ENCODE measurements at regions not wholly inside any gene's neighbourhood (a gene's known extent, or its start where the extent isn't known, plus 50 kb on each side); places are given as distances from the start of the nearest gene placed in this dataset.

GRCh38 chr9:88723751-88724150, 188.8 kb downstream of the NXNL2 start:
- H3K4me2 ChIP-seq (ENCODE audit: low read length), result no peak overlapping the region
- no peaks in the 10 kb centered on the region for H3K4me1 ChIP-seq (ENCODE audit: insufficient read depth, low read length)
- DNase-seq (ENCODE audit: low read depth) (no peak), FAIRE-seq (peak; percentile 9)
- Mint-ChIP-seq H3K27ac (ENCODE audit: unreplicated experiment) (no peak overlapping the region), H3K4me1 (ENCODE audit: low read depth, unreplicated experiment) (peaks cover 7% of the 10 kb centered on the region), H3K9me3 (ENCODE audit: unreplicated experiment) (no peaks in the 10 kb centered on the region), H3K4me3 (ENCODE audit: unreplicated experiment) (no peak overlapping the region), H3K27me3 (ENCODE audit: low read depth, unreplicated experiment) (peaks cover 4% of the 10 kb centered on the region), H3K36me3 (ENCODE audit: low read depth, unreplicated experiment) (no peaks in the 10 kb centered on the region)
- H3K9ac ChIP-seq (ENCODE audit: low read length), result no peak overlapping the region
- no peaks in the 10 kb centered on the region for H3K36me3 ChIP-seq (ENCODE audit: insufficient read depth, low read length)
- no peaks in the 10 kb centered on the region for H3K9me3 ChIP-seq (ENCODE audit: insufficient read depth, low read depth, low read length)
- TF ChIP-seq EZH2 (IDR thresholded peaks at IDR 0.05; ENCODE audit: insufficient read depth, low read length) (no peak), CTCF (IDR thresholded peaks at IDR 0.05; ENCODE audit: insufficient read depth, low read depth, low read length) (no peak)
- no peak overlapping the region for H3K4me3 ChIP-seq (ENCODE audit: insufficient read depth, low read depth, low read length)
- no peaks in the 10 kb centered on the region for H4K20me1 ChIP-seq (ENCODE audit: insufficient read depth, low read length)
- H3K27me3 ChIP-seq (ENCODE audit: insufficient read depth, low read length), result no peaks in the 10 kb centered on the region
- no peak overlapping the region for H3K27ac ChIP-seq (ENCODE audit: low read depth, low read length)
- no peaks in the 10 kb centered on the region for H3K79me2 ChIP-seq (ENCODE audit: insufficient read depth, low read length)
- H2AFZ ChIP-seq (ENCODE audit: low read depth, low read length), result no peak overlapping the region

- no peak for DNase-seq (ENCODE audit: low read depth)
- Histone ChIP-seq H3K27me3 (ENCODE audit: insufficient read depth, low read length) (no peaks in the 10 kb centered on the region), H3K9ac (ENCODE audit: low read length) (no peak overlapping the region), H3K27ac (ENCODE audit: low read depth, low read length) (no peak overlapping the region), H4K20me1 (ENCODE audit: insufficient read depth, low read length) (no peaks in the 10 kb centered on the region), H3K4me3 (ENCODE audit: insufficient read depth, low read depth, low read length) (no peak overlapping the region), H3K4me1 (ENCODE audit: insufficient read depth, low read length) (no peaks in the 10 kb centered on the region), H3K4me2 (ENCODE audit: low read length) (no peak overlapping the region), H3K79me2 (ENCODE audit: insufficient read depth, low read length) (no peaks in the 10 kb centered on the region), H3K9me3 (ENCODE audit: insufficient read depth, low read depth, low read length) (no peaks in the 10 kb centered on the region), H2AFZ (ENCODE audit: low read depth, low read length) (no peak overlapping the region), H3K36me3 (ENCODE audit: insufficient read depth, low read length) (no peaks in the 10 kb centered on the region)
- Mint-ChIP-seq H3K9me3 (ENCODE audit: unreplicated experiment) (peaks cover 4% of the 10 kb centered on the region), H3K4me3 (ENCODE audit: unreplicated experiment) (no peak overlapping the region), H3K4me1 (ENCODE audit: low read depth, unreplicated experiment) (peaks cover 7% of the 10 kb centered on the region), H3K27me3 (ENCODE audit: low read depth, unreplicated experiment) (peaks cover 8% of the 10 kb centered on the region), H3K36me3 (ENCODE audit: low read depth, unreplicated experiment) (no peaks in the 10 kb centered on the region), H3K27ac (ENCODE audit: unreplicated experiment) (no peak overlapping the region)
- TF ChIP-seq CTCF (IDR thresholded peaks at IDR 0.05; ENCODE audit: insufficient read depth, low read depth, low read length) (no peak), EZH2 (IDR thresholded peaks at IDR 0.05; ENCODE audit: insufficient read depth, low read length) (no peak)
- FAIRE-seq, result no peak
Measured at GRCh38 chr9:88724331-88724730, 189.4 kb downstream of the NXNL2 start.

- Histone ChIP-seq H3K4me2 (ENCODE audit: low read length) (no peak overlapping the region), H4K20me1 (ENCODE audit: insufficient read depth, low read length) (no peaks in the 10 kb centered on the region), H3K4me1 (ENCODE audit: insufficient read depth, low read length) (no peaks in the 10 kb centered on the region), H3K27ac (ENCODE audit: low read depth, low read length) (no peak overlapping the region), H3K4me3 (ENCODE audit: insufficient read depth, low read depth, low read length) (no peak overlapping the region), H3K36me3 (ENCODE audit: insufficient read depth, low read length) (no peaks in the 10 kb centered on the region), H3K27me3 (ENCODE audit: insufficient read depth, low read length) (no peaks in the 10 kb centered on the region), H3K79me2 (ENCODE audit: insufficient read depth, low read length) (no peaks in the 10 kb centered on the region), H3K9me3 (ENCODE audit: insufficient read depth, low read depth, low read length) (no peaks in the 10 kb centered on the region), H3K9ac (ENCODE audit: low read length) (no peak overlapping the region), H2AFZ (ENCODE audit: low read depth, low read length) (no peak overlapping the region)
- peaks cover 7% of the 10 kb centered on the region for H3K4me1 Mint-ChIP-seq (ENCODE audit: low read depth, unreplicated experiment)
- no peak for FAIRE-seq
- no peak overlapping the region for H3K27ac Mint-ChIP-seq (ENCODE audit: unreplicated experiment)
- H3K9me3 Mint-ChIP-seq (ENCODE audit: unreplicated experiment), result peaks cover 4% of the 10 kb centered on the region
- H3K27me3 Mint-ChIP-seq (ENCODE audit: low read depth, unreplicated experiment), result peaks cover 8% of the 10 kb centered on the region
- no peak for DNase-seq (ENCODE audit: low read depth)
- TF ChIP-seq CTCF (IDR thresholded peaks at IDR 0.05; ENCODE audit: insufficient read depth, low read depth, low read length) (no peak), EZH2 (IDR thresholded peaks at IDR 0.05; ENCODE audit: insufficient read depth, low read length) (no peak)
- no peak overlapping the region for H3K4me3 Mint-ChIP-seq (ENCODE audit: unreplicated experiment)
- no peaks in the 10 kb centered on the region for H3K36me3 Mint-ChIP-seq (ENCODE audit: low read depth, unreplicated experiment)
Measured at GRCh38 chr9:88725300-88726019, 190.5 kb downstream of the NXNL2 start.

Data from astrocyte (in vitro differentiated cells and primary cell).